HEK293T (cell line): ENCODE measurements at regions not wholly inside any gene's neighbourhood (a gene's known extent, or its start where the extent isn't known, plus 50 kb on each side); places are given as distances from the start of the nearest gene placed in this dataset.

Source experiments
- BHLHE40 ChIP-seq: fragments of 450-650 bp; IDR thresholded peaks from 2 replicates; pipeline ENCODE4 v1.6.1; 2016; ENCODE audit warnings: mild to moderate bottlenecking, moderate library complexity, borderline replicate concordance
- SUZ12 ChIP-seq: fragments of 450-650 bp; IDR thresholded peaks from 2 replicates; pipeline ENCODE4 v1.6.1; 2016; ENCODE audit warnings: mild to moderate bottlenecking
- ZNF384 ChIP-seq: fragments of 450-650 bp; IDR thresholded peaks from 2 replicates; pipeline ENCODE4 v1.6.1; 2016

- TF ChIP-seq BHLHE40: no peak
- TF ChIP-seq SUZ12: no peak
- TF ChIP-seq ZNF384: peak; percentile 27; the same call in 1 of the 2 replicates
These were observed 164.2 kb downstream of the POLR2M start for GRCh38 chr15:57870667-57871066.
